Endothelial cell of umbilical vein (primary cell): ENCODE measurements at regions not wholly inside any gene's neighbourhood (a gene's known extent, or its start where the extent isn't known, plus 50 kb on each side); places are given as distances from the start of the nearest gene placed in this dataset.

Experiments used
- BruUV-seq: library from RNA; stranded (reverse); fragments of 400-500 nt; replicated peaks from 2 replicates; lab custom pipeline; 2021; lab: Mats Ljungman, UMichigan
- CTCF ChIA-PET: fragments of 300-600, 350-600 bp; sonication (Branson Sonifier 250); formaldehyde crosslinking; loops from one replicate; lab custom pipeline; 2021; ENCODE audit warnings: antibody characterized with exemption, inconsistent platforms; lab: Charles Lee
- POLR2A ChIA-PET: fragments of 300-600, 350-600 bp; sonication (Branson Sonifier 250); formaldehyde crosslinking; loops from one replicate; lab custom pipeline; 2021; ENCODE audit warnings: antibody characterized with exemption, inconsistent platforms; lab: Charles Lee
- DNase-seq: peaks from one replicate; pipeline ENCODE4 v3.0.0-alpha.2; 2011; ENCODE audit warnings: low read depth, low spot score
- FAIRE-seq: peaks from 2 replicates; lab custom pipeline; 2011; peaks lifted over from hg19 to GRCh38; lab: Jason Lieb, UNC
- H2AFZ ChIP-seq: 2 replicates; pipeline ENCODE4 v1.6.0; 2012; ENCODE audit warnings: low read depth, low read length, control low read depth, inconsistent platforms
- H3K27ac ChIP-seq: 2 replicates; pipeline ENCODE4 v1.5.1; 2011; ENCODE audit warnings: low read depth, mild to moderate bottlenecking, control low read depth, low read length, moderate library complexity; ENCODE audit not compliant: insufficient read depth
- H3K27me3 ChIP-seq, 2 experiments: 2 replicates each; pipeline versions ENCODE4 v1.6.0 to v1.6.1; 2011; ENCODE audit warnings: low read length in 2 of 2, mixed read lengths in 1 of 2; ENCODE audit not compliant: control insufficient read depth in 2 of 2, insufficient read depth in 2 of 2
- H3K36me3 ChIP-seq, 2 experiments: 2 replicates in 1 of 2; 3 replicates in 1 of 2; pipeline ENCODE4 v1.5.1; 2011; ENCODE audit warnings: low read length in 2 of 2, mild to moderate bottlenecking in 1 of 2, moderate library complexity in 1 of 2; ENCODE audit not compliant: control insufficient read depth in 2 of 2, insufficient read depth in 2 of 2; ENCODE audit errors: extremely low read depth in 1 of 2
- H3K4me1 ChIP-seq: 3 replicates; pipeline ENCODE4 v1.5.1; 2011; ENCODE audit warnings: mild to moderate bottlenecking, low read length; ENCODE audit not compliant: control insufficient read depth, insufficient read depth; ENCODE audit errors: extremely low read depth
- H3K4me2 ChIP-seq: 2 replicates; pipeline ENCODE4 v1.6.1; 2011; ENCODE audit warnings: low read length, control low read depth, mixed read lengths; ENCODE audit not compliant: insufficient read depth
- H3K4me3 ChIP-seq, 3 experiments: fragments of 200-600 bp in 1 of 3; sonication (generic), shearing (Covaris generic) in 1 of 3; replicated peaks in 1 of 3; 2 replicates each; pipeline ENCODE4 v1.5.1; 2011 to 2016; ENCODE audit warnings: control low read depth in 3 of 3, low read length in 3 of 3, mild to moderate bottlenecking in 2 of 3, inconsistent platforms in 1 of 3, low read depth in 1 of 3, moderate library complexity in 1 of 3; ENCODE audit not compliant: insufficient read depth in 1 of 3
- H3K79me2 ChIP-seq: 2 replicates; pipeline ENCODE4 v1.6.0; 2012; ENCODE audit warnings: low read length, inconsistent platforms; ENCODE audit not compliant: control insufficient read depth, insufficient read depth
- H3K9ac ChIP-seq: replicated peaks from 2 replicates; pipeline ENCODE3; 2011; ENCODE audit warnings: low read length, control low read depth; ENCODE audit not compliant: insufficient read depth; ENCODE audit errors: extremely low read depth
- H3K9me1 ChIP-seq: replicated peaks from 3 replicates; pipeline ENCODE4 v1.6.0; 2011; ENCODE audit warnings: mild to moderate bottlenecking, low read length; ENCODE audit not compliant: control insufficient read depth, insufficient read depth; ENCODE audit errors: extremely low read depth
- H3K9me3 ChIP-seq: replicated peaks from 2 replicates; pipeline ENCODE4 v1.5.1; 2012; ENCODE audit warnings: low read length, inconsistent platforms; ENCODE audit not compliant: control insufficient read depth, insufficient read depth
- H4K20me1 ChIP-seq: replicated peaks from 2 replicates; pipeline ENCODE3; 2011; ENCODE audit warnings: mild to moderate bottlenecking, low read length; ENCODE audit not compliant: control insufficient read depth, insufficient read depth; ENCODE audit errors: extremely low read depth
- EZH2 ChIP-seq: IDR thresholded peaks from 2 replicates; pipeline ENCODE4 v1.6.1; 2012; ENCODE audit warnings: borderline replicate concordance, low read depth, mild to moderate bottlenecking, moderate library complexity, low read length, inconsistent platforms; ENCODE audit not compliant: severe bottlenecking
- FOS ChIP-seq: IDR thresholded peaks from 2 replicates; pipeline ENCODE4 v1.6.1; 2011; ENCODE audit warnings: mild to moderate bottlenecking, low read length, moderate library complexity, borderline replicate concordance; ENCODE audit not compliant: insufficient read depth
- GATA2 ChIP-seq: IDR thresholded peaks from 2 replicates; pipeline ENCODE4 v1.7.0; 2011; ENCODE audit warnings: low read depth, mild to moderate bottlenecking, moderate library complexity, mixed read lengths, low read length; ENCODE audit not compliant: insufficient read length, insufficient read depth
- JUN ChIP-seq: IDR thresholded peaks from 2 replicates; pipeline ENCODE4 v1.6.1; 2011; ENCODE audit warnings: borderline replicate concordance, low read depth; ENCODE audit not compliant: insufficient read length, insufficient read depth
- MYC ChIP-seq: IDR thresholded peaks from one replicate; pipeline ENCODE4 v1.6.1; 2011; ENCODE audit warnings: mild to moderate bottlenecking, low read depth, low read length
- POLR2A ChIP-seq: IDR thresholded peaks from 2 replicates; pipeline ENCODE4 v1.6.1; 2012; ENCODE audit warnings: low read depth, mild to moderate bottlenecking, control low read depth, low read length
- POLR2AphosphoS5 ChIP-seq: IDR thresholded peaks from 2 replicates; pipeline ENCODE4 v1.6.1; 2012; ENCODE audit warnings: low read depth, mild to moderate bottlenecking, control low read depth, low read length, moderate library complexity; ENCODE audit not compliant: insufficient read depth
- dilution Hi-C: fragments of 300-500 bp; cut with MboI; formaldehyde crosslinking; loops from one replicate; pipeline ENCODE4 v1.15.0; 2019; ENCODE audit warnings: low sequenced_read_pairs; ENCODE audit not compliant: extremely low pct_ligation_motif_present
- intact Hi-C: fragments of 100-400 bp; cut with micrococcal nuclease; formaldehyde crosslinking; loops from one replicate; pipeline ENCODE4 v1.10.0; 2022
- TF ChIP-seq, protein P1 (sequence below): IDR thresholded peaks from 2 replicates; pipeline ENCODE4 v1.6.1; 2011; ENCODE audit not compliant: insufficient read depth, insufficient read length
- TF ChIP-seq, protein P2 (sequence below), 2 donors: IDR thresholded peaks; 1 replicate in 1 of 2; 2 replicates in 1 of 2; pipeline ENCODE4 v1.5.1; 2011; ENCODE audit warnings: low read length in 2 of 2, mild to moderate bottlenecking in 2 of 2, moderate library complexity in 2 of 2, control low read depth in 1 of 2, inconsistent platforms in 1 of 2, low read depth in 1 of 2; ENCODE audit not compliant: insufficient read depth in 1 of 2; ENCODE audit errors: extremely low read depth in 1 of 2

DNA sequence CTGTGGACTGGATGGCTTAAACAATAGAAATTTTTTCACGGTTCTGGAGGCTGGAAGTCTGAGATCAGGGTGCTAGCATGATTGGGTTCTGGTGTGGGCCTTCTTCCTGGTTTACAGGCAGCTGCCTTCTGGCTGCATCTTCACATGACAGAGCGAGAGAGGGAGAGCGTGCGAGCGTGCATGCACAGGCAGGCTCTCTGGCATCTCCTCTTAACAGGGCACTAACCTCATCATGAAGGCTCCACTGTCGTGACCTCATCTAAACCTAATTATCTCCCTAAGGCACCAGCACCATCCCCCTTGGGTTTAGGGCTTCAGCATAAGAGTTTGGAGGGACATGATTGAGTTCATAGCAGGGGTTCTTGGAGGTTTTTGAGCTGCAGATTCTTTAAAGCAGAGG is 292.0 kb upstream of the C2CD4B start:
- intact Hi-C loops: no loop called here
- ChIA-PET CTCF (no interaction called here), POLR2A (no interaction called here)
- Histone ChIP-seq H3K9me1 (no peaks in the 10 kb centered on the region), H3K27me3 (no peaks in the 10 kb centered on the region), H3K4me1 (no peaks in the 10 kb centered on the region), H3K27ac (no peak overlapping the region), H3K4me3 (no peak overlapping the region), H3K9ac (no peak overlapping the region), H3K36me3 (no peaks in the 10 kb centered on the region), H3K79me2 (no peaks in the 10 kb centered on the region), H4K20me1 (no peaks in the 10 kb centered on the region), H2AFZ (no peak overlapping the region), H3K4me2 (no peak overlapping the region), H3K9me3 (no peaks in the 10 kb centered on the region)
- DNase-seq: no peak
- no TSS peak for BruUV-seq
- dilution Hi-C loops: no loop called here
- TF ChIP-seq, protein P1, sequence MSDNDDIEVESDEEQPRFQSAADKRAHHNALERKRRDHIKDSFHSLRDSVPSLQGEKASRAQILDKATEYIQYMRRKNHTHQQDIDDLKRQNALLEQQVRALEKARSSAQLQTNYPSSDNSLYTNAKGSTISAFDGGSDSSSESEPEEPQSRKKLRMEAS: no peak
- TF ChIP-seq JUN (no peak), FOS (no peak), EZH2 (no peak), MYC (no peak), POLR2AphosphoS5 (no peak), GATA2 (no peak), POLR2A (no peak)
- TF ChIP-seq, protein P2, sequence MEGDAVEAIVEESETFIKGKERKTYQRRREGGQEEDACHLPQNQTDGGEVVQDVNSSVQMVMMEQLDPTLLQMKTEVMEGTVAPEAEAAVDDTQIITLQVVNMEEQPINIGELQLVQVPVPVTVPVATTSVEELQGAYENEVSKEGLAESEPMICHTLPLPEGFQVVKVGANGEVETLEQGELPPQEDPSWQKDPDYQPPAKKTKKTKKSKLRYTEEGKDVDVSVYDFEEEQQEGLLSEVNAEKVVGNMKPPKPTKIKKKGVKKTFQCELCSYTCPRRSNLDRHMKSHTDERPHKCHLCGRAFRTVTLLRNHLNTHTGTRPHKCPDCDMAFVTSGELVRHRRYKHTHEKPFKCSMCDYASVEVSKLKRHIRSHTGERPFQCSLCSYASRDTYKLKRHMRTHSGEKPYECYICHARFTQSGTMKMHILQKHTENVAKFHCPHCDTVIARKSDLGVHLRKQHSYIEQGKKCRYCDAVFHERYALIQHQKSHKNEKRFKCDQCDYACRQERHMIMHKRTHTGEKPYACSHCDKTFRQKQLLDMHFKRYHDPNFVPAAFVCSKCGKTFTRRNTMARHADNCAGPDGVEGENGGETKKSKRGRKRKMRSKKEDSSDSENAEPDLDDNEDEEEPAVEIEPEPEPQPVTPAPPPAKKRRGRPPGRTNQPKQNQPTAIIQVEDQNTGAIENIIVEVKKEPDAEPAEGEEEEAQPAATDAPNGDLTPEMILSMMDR (IDR thresholded peaks at IDR 0.05; ENCODE audit: extremely low read depth in 1 of 2, insufficient read depth in 1 of 2, low read depth in 1 of 2, low read length in 2 of 2): no peak
- no peak for FAIRE-seq
